ENCODE measurements at regions not wholly inside any gene's neighbourhood (a gene's known extent, or its start where the extent isn't known, plus 50 kb on each side); places are given as distances from the start of the nearest gene placed in this dataset.

DNA sequence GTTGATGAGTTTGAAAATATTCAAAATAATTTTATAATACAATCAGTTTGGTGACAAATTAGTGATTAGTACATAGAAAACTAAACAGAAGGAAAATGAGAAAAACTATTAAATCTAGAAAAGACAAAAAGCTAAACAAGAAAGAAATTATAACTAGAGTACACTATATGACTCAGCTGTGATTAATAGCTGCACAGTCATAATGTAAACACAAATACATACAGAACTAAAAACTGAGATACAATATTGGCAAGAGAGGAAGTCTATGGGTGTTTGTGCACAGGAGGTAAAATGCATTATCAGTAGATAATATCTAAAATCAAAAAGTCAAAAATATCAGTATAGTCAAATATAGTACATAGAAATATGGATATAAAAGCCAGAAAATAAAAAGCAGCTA, 80.7 kb upstream of the PCSK6 start:
- TF ChIP-seq POLR2AphosphoS5 (IDR thresholded peaks at IDR 0.05; ENCODE audit: low read depth) (no peak), CTCF (IDR thresholded peaks at IDR 0.05; ENCODE audit: insufficient read depth, low read length) (no peak), GABPA (IDR thresholded peaks at IDR 0.05; ENCODE audit: low read depth) (no peak), SPI1 (IDR thresholded peaks at IDR 0.05; ENCODE audit: borderline replicate concordance, low read depth) (no peak)
- TF ChIP-seq, protein P1, sequence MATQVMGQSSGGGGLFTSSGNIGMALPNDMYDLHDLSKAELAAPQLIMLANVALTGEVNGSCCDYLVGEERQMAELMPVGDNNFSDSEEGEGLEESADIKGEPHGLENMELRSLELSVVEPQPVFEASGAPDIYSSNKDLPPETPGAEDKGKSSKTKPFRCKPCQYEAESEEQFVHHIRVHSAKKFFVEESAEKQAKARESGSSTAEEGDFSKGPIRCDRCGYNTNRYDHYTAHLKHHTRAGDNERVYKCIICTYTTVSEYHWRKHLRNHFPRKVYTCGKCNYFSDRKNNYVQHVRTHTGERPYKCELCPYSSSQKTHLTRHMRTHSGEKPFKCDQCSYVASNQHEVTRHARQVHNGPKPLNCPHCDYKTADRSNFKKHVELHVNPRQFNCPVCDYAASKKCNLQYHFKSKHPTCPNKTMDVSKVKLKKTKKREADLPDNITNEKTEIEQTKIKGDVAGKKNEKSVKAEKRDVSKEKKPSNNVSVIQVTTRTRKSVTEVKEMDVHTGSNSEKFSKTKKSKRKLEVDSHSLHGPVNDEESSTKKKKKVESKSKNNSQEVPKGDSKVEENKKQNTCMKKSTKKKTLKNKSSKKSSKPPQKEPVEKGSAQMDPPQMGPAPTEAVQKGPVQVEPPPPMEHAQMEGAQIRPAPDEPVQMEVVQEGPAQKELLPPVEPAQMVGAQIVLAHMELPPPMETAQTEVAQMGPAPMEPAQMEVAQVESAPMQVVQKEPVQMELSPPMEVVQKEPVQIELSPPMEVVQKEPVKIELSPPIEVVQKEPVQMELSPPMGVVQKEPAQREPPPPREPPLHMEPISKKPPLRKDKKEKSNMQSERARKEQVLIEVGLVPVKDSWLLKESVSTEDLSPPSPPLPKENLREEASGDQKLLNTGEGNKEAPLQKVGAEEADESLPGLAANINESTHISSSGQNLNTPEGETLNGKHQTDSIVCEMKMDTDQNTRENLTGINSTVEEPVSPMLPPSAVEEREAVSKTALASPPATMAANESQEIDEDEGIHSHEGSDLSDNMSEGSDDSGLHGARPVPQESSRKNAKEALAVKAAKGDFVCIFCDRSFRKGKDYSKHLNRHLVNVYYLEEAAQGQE (IDR thresholded peaks at IDR 0.05; ENCODE audit: insufficient replicate concordance, low read depth): no peak

Measured in HL-60 (cell line).